NCI-H1105 (cell line): ENCODE measurements at regions not wholly inside any gene's neighbourhood (a gene's known extent, or its start where the extent isn't known, plus 50 kb on each side); places are given as distances from the start of the nearest gene placed in this dataset.
"Not testable (repeated sequence)": the region's sequence is repeated elsewhere in the genome, so short reads cannot be mapped to it uniquely, and the experiment has no call there.

Source experiments
- DNase-seq: peaks from one replicate; lab custom pipeline; 2025; lab: John Stamatoyannopoulos, UW

DNA sequence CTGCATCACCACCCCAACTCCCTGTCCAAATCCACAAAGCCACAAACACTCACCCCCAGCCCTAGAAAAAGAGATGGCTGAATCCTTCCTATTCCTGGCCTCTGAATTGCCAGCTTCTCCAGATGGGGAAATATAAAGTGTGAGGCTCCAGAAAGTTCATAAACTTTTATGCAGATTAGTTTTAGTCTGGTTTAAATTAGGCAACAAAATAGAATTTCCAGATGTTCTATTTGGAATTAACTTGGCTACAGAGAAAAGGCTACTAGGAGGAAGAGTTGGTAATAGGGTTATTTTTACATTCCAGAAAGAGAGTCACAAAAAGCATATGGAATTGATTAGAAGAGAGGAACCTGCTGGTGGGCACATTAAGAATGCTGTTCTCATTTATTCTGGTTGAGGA is 56.0 kb downstream of the EN1 start:
- no peak for DNase-seq

DNA sequence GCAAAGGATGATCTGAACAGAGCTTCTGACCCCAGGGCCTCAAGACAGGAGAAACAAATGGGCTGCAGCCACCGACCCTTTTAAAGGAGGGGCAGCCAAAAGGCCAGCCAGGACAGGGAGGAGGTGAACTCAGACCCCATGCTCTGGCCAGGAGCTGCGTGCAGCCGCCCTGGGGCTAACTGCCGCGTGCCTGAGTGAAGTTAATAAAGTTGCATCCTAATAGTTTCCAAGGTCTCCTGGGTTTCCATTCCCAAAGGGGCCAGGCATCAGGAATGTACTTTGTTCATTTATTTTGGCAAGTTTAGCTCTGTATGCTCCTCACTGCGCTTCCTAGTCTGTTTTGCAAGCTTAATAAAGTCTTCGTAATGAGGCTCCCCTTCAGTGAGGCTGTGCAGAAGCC is 60.7 kb downstream of the EN1 start:
- DNase-seq = no peak

DNA sequence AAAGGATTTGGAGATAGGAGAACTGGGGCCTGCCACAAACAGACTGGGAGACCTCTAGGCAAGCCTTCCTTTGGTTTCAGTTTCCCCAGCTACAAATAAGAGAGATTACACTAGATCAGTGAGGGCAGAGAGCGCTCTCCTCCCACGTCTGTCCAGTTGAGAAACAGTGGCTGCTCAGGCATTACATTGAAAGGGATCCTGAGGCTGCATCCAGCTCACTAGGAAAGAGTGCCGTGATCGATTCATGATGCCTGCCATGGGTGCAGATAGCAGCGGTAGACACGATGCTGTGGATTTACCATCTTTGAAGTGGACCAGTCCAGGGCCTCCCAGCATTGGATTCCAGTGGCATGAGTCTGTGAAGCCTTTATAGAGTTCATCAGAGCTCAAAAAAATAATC is 62.6 kb downstream of the EN1 start:
- no peak for DNase-seq

DNA sequence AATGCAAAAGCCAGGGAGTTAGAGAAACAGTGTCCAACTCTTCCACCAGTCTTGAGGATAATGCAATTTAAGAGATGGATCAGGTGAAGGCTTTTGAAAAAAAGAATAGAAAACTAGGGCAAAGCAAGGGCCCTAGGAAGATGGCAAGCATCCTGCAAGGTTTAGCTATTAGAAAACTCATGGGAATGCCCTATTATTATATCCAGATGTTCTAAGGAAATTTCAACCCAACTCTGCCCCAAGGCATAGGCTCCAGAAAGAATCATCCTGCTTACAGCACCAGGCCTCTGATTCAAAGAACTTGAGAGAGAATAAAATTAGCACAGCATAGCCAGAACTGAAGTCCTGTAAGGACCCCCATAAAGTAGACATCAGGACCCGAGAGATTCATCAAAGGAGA is 68.1 kb downstream of the EN1 start:
- no peak for DNase-seq

DNA sequence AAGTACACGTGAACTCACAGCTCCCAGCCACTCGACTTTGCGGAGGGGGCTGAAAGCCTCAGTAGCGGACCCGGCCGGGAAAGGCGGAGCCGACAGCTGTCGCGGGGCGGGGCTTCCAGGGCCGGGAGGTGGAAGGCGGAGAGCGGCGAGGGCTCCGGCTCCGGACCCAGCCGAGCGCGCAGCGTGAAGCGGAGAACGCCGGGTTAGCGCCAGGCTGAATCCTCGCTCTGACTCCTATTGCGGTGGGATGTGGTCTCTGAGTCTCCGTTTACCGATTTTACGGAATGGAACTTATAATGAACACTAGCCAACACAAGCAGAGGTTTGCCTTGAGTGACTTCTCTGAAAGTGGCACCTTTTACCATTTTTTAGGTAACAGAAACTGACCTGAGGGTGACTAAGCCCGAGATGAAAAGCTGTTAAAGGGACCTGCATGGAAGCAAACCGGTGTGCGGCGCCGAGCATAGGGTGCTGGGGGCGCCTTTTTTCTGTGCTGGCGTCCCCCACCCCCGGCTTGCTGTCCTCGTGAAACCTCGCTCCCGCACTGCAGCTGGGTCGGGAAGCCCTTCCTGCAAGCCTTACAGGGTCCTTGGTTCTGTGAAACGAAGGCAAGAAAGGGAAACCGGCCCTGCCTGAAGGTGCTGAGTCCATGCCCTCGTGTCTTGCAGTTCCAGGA is 72.9 kb downstream of the EN1 start:
- DNase-seq = peak; percentile 68

DNA sequence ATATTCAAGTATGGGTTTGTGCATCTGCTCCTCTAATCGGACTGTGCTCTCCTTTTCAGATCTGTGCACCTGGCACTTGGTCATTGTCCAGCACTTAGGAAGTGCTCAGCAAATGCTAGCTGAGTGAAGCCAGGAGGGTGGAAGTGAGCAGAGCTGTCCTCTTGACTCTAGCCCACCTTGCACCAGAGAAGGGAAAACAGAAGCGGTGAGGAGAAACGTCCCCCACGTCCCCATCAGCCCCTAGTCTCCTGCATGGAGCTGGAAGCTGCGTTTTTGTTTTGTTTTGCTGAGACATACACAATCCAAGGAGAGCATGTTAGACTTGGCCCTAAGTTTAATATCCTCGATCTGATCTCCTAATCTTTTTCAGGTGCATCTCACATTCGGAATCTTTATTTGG is 73.6 kb downstream of the EN1 start:
- peak; percentile 4 for DNase-seq

DNA sequence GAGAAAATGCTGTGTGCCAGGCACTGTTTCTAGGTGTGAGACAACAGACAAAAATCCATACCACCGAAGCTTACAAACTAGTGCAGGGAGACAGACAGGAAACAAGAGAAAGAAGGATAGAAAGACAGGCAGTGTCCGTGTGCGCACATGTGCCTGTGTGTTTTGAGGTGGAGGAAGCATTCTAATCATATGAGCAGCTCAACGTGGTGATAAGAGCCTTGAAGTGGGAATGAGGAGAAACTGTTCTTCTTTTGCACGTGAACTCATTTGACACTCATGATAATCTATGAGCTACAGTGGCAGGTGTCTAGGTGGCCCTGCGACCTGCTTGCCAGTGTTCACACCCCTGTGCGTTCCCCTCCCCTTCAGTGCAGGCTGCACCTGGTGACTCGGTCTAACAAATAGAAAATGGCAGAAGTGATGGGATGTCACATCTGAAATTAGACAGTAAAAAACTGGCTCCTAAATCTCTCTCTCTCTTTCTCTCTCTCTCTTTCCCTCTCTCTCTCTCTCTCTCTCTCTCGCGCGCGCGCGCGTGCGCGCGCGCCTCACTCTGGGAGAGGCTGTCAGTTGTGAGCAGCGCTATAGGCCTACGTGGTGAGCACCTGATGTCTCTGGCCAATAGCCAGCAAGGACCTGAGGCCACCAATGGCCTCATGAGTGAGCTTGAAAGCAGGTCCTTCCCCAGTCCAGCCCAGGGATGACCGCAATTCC is 74.8 kb downstream of the EN1 start:
- DNase-seq = no peak

DNA sequence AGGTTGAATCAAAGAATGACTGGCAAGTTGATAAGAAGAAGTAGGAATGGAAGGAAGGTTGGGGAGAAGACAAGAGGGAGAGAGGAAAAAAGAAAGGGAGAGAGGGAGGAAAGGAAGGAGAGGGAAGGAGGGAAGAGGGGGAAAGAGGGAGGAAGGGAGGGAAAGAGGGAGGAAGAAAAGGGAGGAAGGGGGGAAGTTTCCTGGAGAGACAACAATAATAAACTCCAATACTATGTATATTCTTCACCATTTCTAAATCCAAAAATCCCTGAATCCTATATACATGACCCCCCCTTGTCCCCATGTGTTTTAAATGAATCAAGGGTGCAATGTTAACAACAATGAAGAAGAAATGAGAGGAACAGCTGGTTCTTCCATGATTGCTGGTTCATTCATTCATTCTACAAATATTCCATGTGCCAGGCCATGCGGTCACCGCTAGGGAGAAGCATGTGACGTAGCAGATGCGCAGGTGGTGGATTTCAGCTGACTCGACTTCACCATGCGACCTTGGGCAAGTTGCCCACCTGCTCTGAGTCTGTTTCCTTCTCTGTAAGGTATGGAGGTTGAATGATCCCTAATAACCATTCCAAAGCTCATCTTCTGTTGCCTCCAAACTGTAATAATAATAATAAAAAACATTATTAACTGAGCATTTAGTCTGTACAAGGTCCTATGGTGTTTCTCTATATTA is 77.6 kb downstream of the EN1 start:
- DNase-seq = no peak

DNA sequence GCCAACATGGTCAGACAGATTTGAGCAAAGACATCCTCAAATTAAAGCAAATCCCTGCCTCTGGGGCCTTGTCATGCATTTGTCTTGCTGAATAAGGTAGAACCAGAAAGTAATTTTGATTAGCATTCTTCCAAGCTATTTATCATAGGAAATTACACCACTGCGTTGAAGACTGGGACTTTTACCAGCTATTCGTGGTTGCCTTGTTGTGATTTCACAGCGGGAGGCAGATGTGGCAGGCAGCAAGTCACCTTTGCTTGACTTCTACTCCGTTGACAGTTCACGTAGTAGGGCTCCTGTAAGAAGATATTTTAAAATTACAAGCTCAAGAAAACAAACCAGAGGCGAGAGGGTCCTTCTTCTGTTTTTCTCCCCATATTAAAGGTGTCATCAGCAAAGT is 80.6 kb downstream of the EN1 start:
- DNase-seq = no peak

DNA sequence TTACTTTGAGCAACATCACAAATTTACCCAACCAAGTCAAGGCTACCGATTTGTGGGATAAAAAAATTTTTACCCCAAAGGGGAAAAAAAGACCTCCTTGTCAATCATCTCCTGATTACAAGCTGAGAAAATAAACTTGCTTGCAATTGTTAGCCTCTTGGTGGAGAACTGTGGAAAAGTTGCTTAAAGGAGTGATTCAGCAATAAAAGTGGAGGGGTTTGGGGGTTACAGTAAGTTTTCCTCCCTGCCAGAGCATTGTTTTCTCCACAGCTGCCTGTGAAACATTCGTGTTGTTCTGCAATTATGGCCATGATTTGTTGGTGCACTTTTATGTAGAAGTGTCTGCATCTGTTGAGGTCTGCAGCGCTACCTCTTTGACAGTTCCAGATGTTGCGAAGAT is 82.6 kb downstream of the EN1 start:
- no peak for DNase-seq

DNA sequence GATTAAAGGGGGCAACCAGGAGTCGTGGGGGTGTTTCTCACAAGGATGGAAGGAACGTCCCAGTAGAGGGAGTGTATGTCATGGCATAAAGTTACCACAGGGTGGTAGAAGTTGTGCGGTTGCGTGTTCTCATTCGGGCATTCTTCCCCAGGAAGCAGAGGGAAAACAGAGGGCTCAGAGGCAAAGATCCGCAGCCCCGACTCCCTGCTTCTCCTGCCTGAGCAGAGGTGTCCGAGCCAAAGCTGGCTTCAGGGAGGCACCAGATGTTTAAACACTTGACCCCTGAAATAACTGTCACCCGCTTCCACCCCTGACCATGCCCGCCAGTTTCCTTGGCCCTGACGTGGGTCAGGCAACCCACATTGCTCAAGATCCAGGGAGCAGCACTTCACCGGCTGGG is 83.7 kb downstream of the EN1 start:
- no peak for DNase-seq

DNA sequence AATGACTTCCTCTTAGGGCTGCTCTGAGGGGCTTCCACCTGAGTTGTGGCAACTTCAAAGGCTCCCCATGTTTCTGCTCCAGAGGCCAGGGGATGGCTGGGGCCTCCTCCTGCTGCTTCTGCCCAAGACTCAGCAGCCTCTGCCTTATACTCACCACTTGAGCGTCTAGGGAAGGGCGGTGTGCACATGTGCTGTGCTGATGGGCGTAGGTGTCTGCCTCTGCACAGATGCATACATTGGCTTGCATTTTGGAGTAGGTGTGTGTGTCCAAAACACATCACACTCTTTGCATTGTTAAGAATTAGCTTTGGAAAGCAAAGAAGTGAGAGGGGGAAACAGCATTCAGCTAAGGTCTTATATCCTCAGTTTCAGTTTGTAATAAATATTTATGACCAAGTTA is 85.2 kb downstream of the EN1 start:
- DNase-seq = no peak

DNA sequence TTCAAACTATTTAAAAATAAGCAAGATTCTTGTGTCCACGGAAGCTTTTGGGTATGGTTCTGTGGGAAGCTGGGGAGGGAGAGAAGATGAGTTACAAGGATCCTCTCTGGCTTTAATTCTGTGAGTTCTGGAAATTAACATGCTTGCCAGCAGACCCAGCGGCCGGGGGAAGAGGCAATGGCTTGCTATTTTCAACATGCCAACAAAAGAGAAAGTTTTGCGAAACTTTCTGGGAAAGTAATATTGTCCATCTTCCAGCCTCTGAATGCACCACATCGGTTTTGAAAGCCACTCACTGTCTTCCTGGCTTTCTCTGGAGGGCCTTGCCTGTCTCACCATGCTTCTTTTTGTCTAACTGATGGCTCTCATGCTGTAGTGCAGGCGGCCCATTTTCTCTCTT is 85.7 kb downstream of the EN1 start:
- no peak for DNase-seq

DNA sequence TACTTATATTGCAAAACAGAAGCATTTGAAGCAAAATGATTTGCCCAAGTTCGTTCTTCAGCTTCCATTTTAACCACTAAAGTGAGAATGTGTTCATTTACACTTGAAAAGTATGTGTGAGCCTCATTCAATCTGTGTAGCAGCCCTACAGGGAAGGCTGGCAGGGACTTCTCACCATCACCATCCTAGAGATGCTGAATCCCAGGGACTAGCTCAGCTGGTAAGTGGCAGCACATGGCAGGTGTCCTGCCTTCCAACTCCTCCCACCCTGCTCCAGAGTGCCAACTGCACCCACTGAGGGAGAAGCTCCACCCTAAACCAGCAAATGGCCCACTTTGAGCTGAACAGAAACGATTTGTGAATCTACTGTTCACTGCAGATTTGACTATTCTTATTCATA is 91.5 kb downstream of the EN1 start:
- no peak for DNase-seq

DNA sequence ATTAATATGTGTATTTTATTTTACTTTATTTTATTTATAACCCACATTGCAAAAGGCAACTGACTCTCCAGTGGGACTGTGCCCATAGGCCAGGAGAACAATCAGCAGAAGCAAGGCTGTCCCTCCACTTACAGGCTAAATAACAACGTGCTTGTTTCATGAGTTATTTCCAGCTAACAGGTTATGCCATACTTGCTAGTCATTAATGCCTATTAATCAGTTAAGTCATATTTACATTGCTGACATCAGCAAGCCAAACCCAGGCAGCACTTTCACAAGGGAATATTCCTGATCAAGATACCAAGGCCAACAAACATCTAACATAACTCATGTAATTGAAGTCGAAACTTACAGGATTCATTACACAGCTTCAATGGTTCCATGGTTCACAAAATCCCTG is 92.1 kb downstream of the EN1 start:
- DNase-seq = no peak

DNA sequence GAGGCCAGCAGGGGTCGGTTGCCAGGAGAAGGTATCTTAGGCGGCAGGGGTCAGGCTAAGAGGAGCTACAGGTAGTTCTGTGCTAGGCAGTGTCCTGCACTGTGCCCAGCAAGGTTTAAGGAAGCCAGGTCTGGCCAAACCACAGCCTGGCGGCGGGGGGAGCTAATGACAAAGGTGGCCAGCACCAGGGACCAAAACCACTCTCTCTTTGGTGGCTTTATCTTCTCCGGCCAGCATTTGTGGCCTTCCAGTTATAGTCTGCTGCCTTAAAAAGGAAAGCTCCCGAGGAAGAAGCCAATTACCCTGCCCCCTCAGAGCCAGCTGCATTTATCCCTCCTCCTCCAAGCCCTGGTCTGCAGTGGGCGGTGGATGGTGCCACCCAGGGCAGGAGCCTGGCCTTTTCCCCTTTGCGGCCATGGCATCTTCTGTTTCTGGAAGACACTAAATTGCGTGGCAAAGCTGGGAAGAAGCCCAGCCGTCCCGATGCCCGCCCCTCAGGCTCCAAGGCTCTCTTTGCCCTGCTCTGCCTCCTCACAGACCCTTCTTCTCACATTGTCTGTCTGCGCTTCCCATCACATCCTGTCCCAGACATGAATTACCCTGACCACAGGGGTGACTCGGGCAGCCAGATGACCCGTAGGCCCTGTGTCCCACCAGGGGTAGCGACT is 94.6 kb downstream of the EN1 start:
- no peak for DNase-seq

DNA sequence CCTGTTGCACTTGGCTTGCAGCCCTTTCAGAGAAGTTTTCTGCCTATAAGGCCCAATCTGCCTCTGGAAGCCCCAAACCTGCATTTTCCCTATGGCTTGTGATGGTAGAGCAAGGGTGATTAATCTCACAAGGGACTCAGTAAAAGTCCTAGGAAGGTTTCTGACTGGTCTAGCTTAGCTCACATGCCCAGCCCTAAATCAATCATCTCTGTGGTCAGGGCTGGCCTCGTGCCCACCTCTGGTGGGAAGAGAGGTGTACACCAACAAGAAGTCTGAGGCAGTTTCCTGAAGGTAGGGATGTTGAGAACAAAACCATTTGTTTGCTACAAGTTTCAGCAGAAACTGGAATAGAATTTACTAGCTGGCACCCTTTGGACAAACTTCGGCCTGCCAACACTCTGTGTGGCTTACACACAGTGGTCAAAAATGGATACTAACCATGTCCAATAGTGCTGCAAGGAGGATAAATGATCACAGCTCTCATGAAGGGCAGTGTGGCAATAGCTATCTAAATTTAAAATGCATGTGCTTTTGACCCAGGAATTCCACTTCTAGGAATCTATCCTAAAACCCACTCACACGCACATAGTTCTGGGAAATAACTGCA is 96.4 kb downstream of the EN1 start:
- DNase-seq = no peak

DNA sequence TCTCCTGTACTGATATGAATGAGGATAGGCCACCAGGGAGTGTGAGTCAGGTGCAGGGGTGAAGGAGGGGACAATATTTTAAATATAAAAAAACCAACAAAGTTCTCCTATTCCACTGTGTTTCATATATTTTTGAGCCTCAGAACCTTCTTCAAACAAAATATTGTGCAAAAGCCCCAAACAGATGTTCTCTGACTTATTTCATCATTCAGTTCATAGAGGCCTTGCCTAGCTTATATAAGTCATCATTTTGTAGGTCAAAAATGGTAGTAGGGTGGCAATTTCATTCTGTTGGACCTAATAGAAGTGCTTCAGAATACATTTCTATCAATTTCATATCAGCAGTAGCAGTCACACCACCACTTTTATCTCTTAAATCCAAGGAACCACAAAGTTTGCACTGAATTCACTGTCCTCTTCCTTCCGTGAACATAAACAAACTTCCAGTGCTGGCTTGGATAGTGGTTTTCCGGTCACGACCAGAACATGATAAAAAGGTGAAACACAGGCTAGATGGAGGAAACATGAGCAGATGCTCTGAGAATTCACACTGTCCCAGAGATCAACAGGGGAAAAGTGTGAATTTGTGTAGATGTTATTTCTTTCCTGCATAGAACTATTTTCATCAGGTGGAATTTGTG is 99.1 kb downstream of the EN1 start:
- no peak for DNase-seq

DNA sequence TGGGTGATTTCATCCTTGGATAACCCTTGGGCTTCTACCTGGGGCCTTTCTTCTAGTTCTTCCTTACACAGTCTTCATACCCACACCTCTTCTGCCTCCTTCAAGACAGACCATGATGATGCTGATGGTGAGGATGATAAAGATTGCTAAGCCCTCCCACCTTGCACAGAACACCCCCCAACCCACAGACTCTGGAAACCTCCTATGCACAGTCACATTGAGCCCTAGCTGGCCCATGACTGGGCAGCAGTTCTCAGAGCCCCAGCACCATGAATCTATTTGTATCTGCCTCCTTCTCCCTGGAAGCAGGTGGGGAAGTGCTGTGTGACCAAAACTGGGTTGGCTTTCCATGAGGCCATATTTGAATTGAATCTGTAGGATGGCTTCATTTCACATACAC is 99.8 kb downstream of the EN1 start:
- no peak for DNase-seq

DNA sequence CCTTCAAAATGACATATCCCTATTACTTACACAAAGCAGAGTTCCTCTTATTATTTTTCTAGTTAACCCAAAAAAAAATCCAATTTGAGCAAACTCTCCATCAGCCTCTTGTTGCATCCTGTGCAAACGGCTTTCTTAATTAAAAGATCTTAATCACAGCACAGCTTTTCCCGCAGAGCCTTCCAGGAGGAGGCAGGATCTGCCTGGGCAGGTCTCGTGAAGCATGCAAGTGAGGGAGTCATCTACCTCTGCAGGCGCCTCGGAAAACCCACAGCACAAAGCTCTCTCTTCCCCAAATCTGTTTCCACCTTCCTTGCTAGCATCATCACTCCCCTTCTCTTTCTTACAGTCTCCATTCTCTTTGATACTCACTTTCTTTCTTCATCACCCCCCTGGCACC is 100.4 kb downstream of the EN1 start:
- DNase-seq = no peak

DNA sequence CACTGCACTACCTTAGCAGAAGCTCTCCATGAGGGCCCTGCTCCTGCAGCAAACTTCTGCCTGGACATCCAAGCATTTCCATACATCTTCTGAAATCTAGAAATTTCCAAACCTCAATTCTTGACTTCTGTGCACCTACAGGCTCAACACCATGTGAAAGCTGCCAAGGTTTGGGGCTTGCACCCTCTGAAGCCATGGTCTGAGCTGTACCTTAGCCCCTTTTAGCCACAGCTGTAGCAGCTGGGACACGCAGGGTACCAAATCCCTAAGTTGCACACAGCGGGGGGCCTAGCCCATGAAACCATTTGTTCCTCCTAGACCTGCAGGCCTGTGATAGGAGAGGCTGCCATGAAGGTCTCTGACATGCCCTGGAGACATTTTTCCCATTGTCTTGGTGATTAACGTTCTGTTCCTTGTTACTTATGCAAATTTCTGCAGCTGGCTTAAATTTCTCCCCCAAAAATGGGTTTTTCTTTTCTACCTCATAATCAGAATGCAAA is 102.7 kb downstream of the EN1 start:
- DNase-seq = not testable (repeated sequence)
